ENCODE measurements at regions not wholly inside any gene's neighbourhood (a gene's known extent, or its start where the extent isn't known, plus 50 kb on each side); places are given as distances from the start of the nearest gene placed in this dataset.

DNA sequence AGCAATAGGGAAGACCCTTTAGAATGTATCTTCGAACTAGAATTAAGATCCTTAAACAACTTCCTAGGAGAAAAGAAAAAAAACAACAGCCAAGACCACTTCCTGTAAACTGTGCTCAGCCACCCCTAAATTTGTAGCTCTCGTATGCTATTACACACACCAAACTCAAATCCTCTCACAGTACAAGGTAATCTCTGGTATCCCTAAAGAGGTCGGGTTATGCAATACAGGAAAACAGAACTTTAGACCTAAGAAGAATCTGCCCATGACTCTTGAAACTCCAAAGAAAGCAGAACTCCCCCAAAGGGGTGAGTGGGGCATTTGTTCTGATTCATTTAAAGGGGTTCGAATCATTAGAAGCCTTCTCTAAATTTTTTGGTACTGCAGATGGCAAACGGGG lies 170.9 kb upstream of the CASK start:
- peak overlapping the region; percentile 48 for H3K4me3 ChIP-seq (ENCODE audit: low read depth, low read length, poor library complexity, severe bottlenecking)
- TF ChIP-seq EZH2 (IDR thresholded peaks at IDR 0.05; ENCODE audit: borderline replicate concordance, low read length) = no peak
- TF ChIP-seq, protein P1, sequence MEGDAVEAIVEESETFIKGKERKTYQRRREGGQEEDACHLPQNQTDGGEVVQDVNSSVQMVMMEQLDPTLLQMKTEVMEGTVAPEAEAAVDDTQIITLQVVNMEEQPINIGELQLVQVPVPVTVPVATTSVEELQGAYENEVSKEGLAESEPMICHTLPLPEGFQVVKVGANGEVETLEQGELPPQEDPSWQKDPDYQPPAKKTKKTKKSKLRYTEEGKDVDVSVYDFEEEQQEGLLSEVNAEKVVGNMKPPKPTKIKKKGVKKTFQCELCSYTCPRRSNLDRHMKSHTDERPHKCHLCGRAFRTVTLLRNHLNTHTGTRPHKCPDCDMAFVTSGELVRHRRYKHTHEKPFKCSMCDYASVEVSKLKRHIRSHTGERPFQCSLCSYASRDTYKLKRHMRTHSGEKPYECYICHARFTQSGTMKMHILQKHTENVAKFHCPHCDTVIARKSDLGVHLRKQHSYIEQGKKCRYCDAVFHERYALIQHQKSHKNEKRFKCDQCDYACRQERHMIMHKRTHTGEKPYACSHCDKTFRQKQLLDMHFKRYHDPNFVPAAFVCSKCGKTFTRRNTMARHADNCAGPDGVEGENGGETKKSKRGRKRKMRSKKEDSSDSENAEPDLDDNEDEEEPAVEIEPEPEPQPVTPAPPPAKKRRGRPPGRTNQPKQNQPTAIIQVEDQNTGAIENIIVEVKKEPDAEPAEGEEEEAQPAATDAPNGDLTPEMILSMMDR (IDR thresholded peaks at IDR 0.05; ENCODE audit: low read length) = no peak
- H3K27ac ChIP-seq (ENCODE audit: low read depth, low read length, poor library complexity, severe bottlenecking) = peak overlapping the region; percentile 53
- peak overlapping the region; percentile 67 for H3K4me2 ChIP-seq (ENCODE audit: low read length)
- H4K20me1 ChIP-seq (ENCODE audit: insufficient read depth, low read length) = no peaks in the 10 kb centered on the region
- peak overlapping the region; percentile 96 for H2AFZ ChIP-seq (ENCODE audit: low read length)
- H3F3A ChIP-seq (ENCODE audit: insufficient read depth, low read length) = no peaks in the 10 kb centered on the region
- H3K9me3 ChIP-seq (ENCODE audit: low read length) = no peaks in the 10 kb centered on the region
- no peaks in the 10 kb centered on the region for H3K79me2 ChIP-seq (ENCODE audit: insufficient read depth, low read length)
- H3K9me2 ChIP-seq (ENCODE audit: low read depth, low read length) = no peaks in the 10 kb centered on the region
- no peaks in the 10 kb centered on the region for H3K36me3 ChIP-seq (ENCODE audit: insufficient read depth, low read length)
- H3K9ac ChIP-seq (ENCODE audit: low read length) = peak overlapping the region; percentile 40
- peaks cover 21% of the 10 kb centered on the region for H3K4me1 ChIP-seq (ENCODE audit: insufficient read depth, low read length, severe bottlenecking)
- H3K27me3 ChIP-seq (ENCODE audit: insufficient read depth, low read length) = no peaks in the 10 kb centered on the region

- Histone ChIP-seq H4K20me1 (ENCODE audit: insufficient read depth, low read length) (no peaks in the 10 kb centered on the region), H3K27me3 (ENCODE audit: insufficient read depth, low read length) (no peaks in the 10 kb centered on the region), H3K9me2 (ENCODE audit: low read depth, low read length) (no peaks in the 10 kb centered on the region), H3F3A (ENCODE audit: insufficient read depth, low read length) (no peaks in the 10 kb centered on the region), H3K79me2 (ENCODE audit: insufficient read depth, low read length) (no peaks in the 10 kb centered on the region), H2AFZ (ENCODE audit: low read length) (peak overlapping the region; percentile 96), H3K4me2 (ENCODE audit: low read length) (peak overlapping the region; percentile 67), H3K36me3 (ENCODE audit: insufficient read depth, low read length) (no peaks in the 10 kb centered on the region), H3K9me3 (ENCODE audit: low read length) (no peaks in the 10 kb centered on the region), H3K27ac (ENCODE audit: low read depth, low read length, poor library complexity, severe bottlenecking) (peak overlapping the region; percentile 53), H3K4me1 (ENCODE audit: insufficient read depth, low read length, severe bottlenecking) (peaks cover 21% of the 10 kb centered on the region), H3K4me3 (ENCODE audit: low read depth, low read length, poor library complexity, severe bottlenecking) (peak overlapping the region; percentile 48), H3K9ac (ENCODE audit: low read length) (peak overlapping the region; percentile 40)
- TF ChIP-seq, protein P1 (IDR thresholded peaks at IDR 0.05; ENCODE audit: low read length) = no peak
- no peak for TF ChIP-seq EZH2 (IDR thresholded peaks at IDR 0.05; ENCODE audit: borderline replicate concordance, low read length)
These were observed 170.4 kb upstream of the CASK start for GRCh38 chrX:42093756-42094155.

DNA sequence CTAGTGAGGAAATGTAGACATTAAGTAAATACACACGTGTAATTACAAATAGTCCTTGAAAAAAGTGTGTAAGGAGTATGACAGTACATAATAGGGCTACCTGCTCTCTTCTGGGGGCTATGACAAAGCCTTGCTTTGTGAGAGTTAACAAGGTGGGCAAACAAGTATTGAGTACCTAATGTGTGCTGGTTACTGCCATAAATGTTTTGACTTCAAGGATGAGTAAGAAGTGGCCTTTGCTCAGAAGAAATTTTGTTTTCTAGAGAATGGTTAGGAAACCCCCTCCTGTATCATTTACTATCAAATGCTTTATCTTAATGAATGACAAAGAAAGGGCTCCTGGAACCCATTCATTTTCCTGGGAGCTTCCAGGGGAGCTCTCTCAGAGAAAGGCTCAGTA lies 167.0 kb upstream of the CASK start:
- no peaks in the 10 kb centered on the region for H3K27me3 ChIP-seq (ENCODE audit: insufficient read depth, low read length)

More for the DNA sequence above, 167.0 kb upstream of the CASK start:
- Histone ChIP-seq H3K4me1 (ENCODE audit: insufficient read depth, low read length, severe bottlenecking) (peaks cover 21% of the 10 kb centered on the region), H3K9me2 (ENCODE audit: low read depth, low read length) (no peaks in the 10 kb centered on the region), H3K4me3 (ENCODE audit: low read depth, low read length, poor library complexity, severe bottlenecking) (no peak overlapping the region), H2AFZ (ENCODE audit: low read length) (no peak overlapping the region), H4K20me1 (ENCODE audit: insufficient read depth, low read length) (no peaks in the 10 kb centered on the region), H3K9me3 (ENCODE audit: low read length) (no peaks in the 10 kb centered on the region), H3K4me2 (ENCODE audit: low read length) (no peak overlapping the region), H3K36me3 (ENCODE audit: insufficient read depth, low read length) (no peaks in the 10 kb centered on the region), H3F3A (ENCODE audit: insufficient read depth, low read length) (no peaks in the 10 kb centered on the region), H3K79me2 (ENCODE audit: insufficient read depth, low read length) (no peaks in the 10 kb centered on the region), H3K27ac (ENCODE audit: low read depth, low read length, poor library complexity, severe bottlenecking) (no peak overlapping the region), H3K9ac (ENCODE audit: low read length) (no peak overlapping the region)
- TF ChIP-seq EZH2 (IDR thresholded peaks at IDR 0.05; ENCODE audit: borderline replicate concordance, low read length) = no peak
- TF ChIP-seq, protein P1 (IDR thresholded peaks at IDR 0.05; ENCODE audit: low read length) = no peak

All from OCI-LY1 (cell line).